DND-41 (cell line): ENCODE measurements at regions not wholly inside any gene's neighbourhood (a gene's known extent, or its start where the extent isn't known, plus 50 kb on each side); places are given as distances from the start of the nearest gene placed in this dataset.

Experiments used
- ATAC-seq: fragments of 200-7000 bp; cut with Tn5 transposase; 3 replicates; pipeline ENCODE4 v1.9.1; 2021; ENCODE audit warnings: low read depth; ENCODE audit not compliant: insufficient read depth
- DNase-seq: peaks from one replicate; pipeline ENCODE4 v3.0.0-alpha.2; 2020
- H2AFZ ChIP-seq: 2 replicates; pipeline ENCODE4 v1.6.0; 2012; ENCODE audit warnings: low read depth, low read length
- H3K27ac ChIP-seq: 2 replicates; pipeline ENCODE4 v1.5.1; 2012; ENCODE audit warnings: low read length, inconsistent platforms
- H3K27me3 ChIP-seq: fragments of 200-600 bp; sonication (generic); 2 replicates; pipeline ENCODE4 v1.6.0; 2012; ENCODE audit warnings: low read length, mild to moderate bottlenecking, inconsistent platforms; ENCODE audit not compliant: insufficient read depth, poor library complexity
- H3K36me3 ChIP-seq: 2 replicates; pipeline ENCODE4 v1.5.1; 2012; ENCODE audit warnings: low read length, inconsistent platforms; ENCODE audit not compliant: insufficient read depth
- H3K4me1 ChIP-seq: 2 replicates; pipeline ENCODE4 v1.5.1; 2012; ENCODE audit warnings: mild to moderate bottlenecking, low read length; ENCODE audit not compliant: insufficient read depth
- H3K4me2 ChIP-seq: 2 replicates; pipeline ENCODE4 v1.6.0; 2012; ENCODE audit warnings: mild to moderate bottlenecking, moderate library complexity, low read length, inconsistent platforms; ENCODE audit not compliant: insufficient read depth
- H3K4me3 ChIP-seq, 2 experiments: fragments of 200-600 bp in 1 of 2; shearing (Covaris generic) in 1 of 2; 2 replicates each; pipeline ENCODE4 v1.5.1; 2012 to 2016; ENCODE audit warnings: inconsistent platforms in 2 of 2, low read length in 2 of 2, mild to moderate bottlenecking in 2 of 2, low read depth in 1 of 2, moderate library complexity in 1 of 2
- H3K79me2 ChIP-seq: 2 replicates; pipeline ENCODE4 v1.6.0; 2012; ENCODE audit warnings: low read length, inconsistent platforms; ENCODE audit not compliant: insufficient read depth
- H3K9ac ChIP-seq: 2 replicates; pipeline ENCODE4 v1.6.0; 2012; ENCODE audit warnings: low read depth, mild to moderate bottlenecking, inconsistent platforms, low read length, moderate library complexity
- H3K9me3 ChIP-seq: 2 replicates; pipeline ENCODE4 v1.5.1; 2012; ENCODE audit warnings: low read length, moderate library complexity, mild to moderate bottlenecking, inconsistent platforms; ENCODE audit not compliant: insufficient read depth, severe bottlenecking
- H4K20me1 ChIP-seq: 2 replicates; pipeline ENCODE4 v1.6.0; 2012; ENCODE audit warnings: low read length; ENCODE audit not compliant: insufficient read depth
- CTCF ChIP-seq: IDR thresholded peaks from 2 replicates; pipeline ENCODE4 v1.5.1; 2012; ENCODE audit warnings: borderline replicate concordance, low read length, moderate library complexity, mild to moderate bottlenecking; ENCODE audit not compliant: poor library complexity, severe bottlenecking; ENCODE audit errors: extremely low read depth
- EZH2 ChIP-seq: IDR thresholded peaks from 3 replicates; pipeline ENCODE4 v1.6.1; 2012; ENCODE audit warnings: borderline replicate concordance, low read depth, mild to moderate bottlenecking, moderate library complexity, low read length, inconsistent platforms; ENCODE audit not compliant: severe bottlenecking

GRCh38 chr15:38994310-38994709, 429.7 kb upstream of the RASGRP1 start:
- no peak overlapping the region for H2AFZ ChIP-seq

GRCh38 chr15:38996111-38996631, 431.6 kb upstream of the RASGRP1 start:
- Histone ChIP-seq H2AFZ (no peak overlapping the region), H3K27me3 (peaks cover 5% of the 10 kb centered on the region), H3K4me3 (no peak overlapping the region), H3K9me3 (no peaks in the 10 kb centered on the region), H4K20me1 (no peaks in the 10 kb centered on the region), H3K4me2 (no peak overlapping the region), H3K79me2 (no peaks in the 10 kb centered on the region), H3K36me3 (no peaks in the 10 kb centered on the region), H3K9ac (no peak overlapping the region), H3K4me1 (no peaks in the 10 kb centered on the region), H3K27ac (no peak overlapping the region)
- no peak for DNase-seq
- TF ChIP-seq EZH2 (no peak), CTCF (no peak)
- no peak for ATAC-seq

More at GRCh38 chr15:38994310-38994709, 429.7 kb upstream of the RASGRP1 start:
- Histone ChIP-seq H3K27me3 (peaks cover 5% of the 10 kb centered on the region), H3K36me3 (no peaks in the 10 kb centered on the region), H3K79me2 (no peaks in the 10 kb centered on the region), H3K4me3 (no peak overlapping the region), H3K4me2 (no peak overlapping the region), H3K9ac (no peak overlapping the region), H4K20me1 (no peaks in the 10 kb centered on the region), H3K4me1 (no peaks in the 10 kb centered on the region), H3K9me3 (no peaks in the 10 kb centered on the region), H3K27ac (no peak overlapping the region)
- no peak for DNase-seq
- ATAC-seq: no peak
- TF ChIP-seq EZH2 (no peak), CTCF (no peak)

- no peaks in the 10 kb centered on the region for H3K36me3 ChIP-seq
- DNase-seq (no peak), ATAC-seq (no peak)
- no peaks in the 10 kb centered on the region for H3K79me2 ChIP-seq
- no peaks in the 10 kb centered on the region for H3K27me3 ChIP-seq
- no peaks in the 10 kb centered on the region for H4K20me1 ChIP-seq
- H3K9ac ChIP-seq: no peak overlapping the region
- no peak overlapping the region for H3K4me3 ChIP-seq
- H2AFZ ChIP-seq: no peak overlapping the region
- no peak overlapping the region for H3K27ac ChIP-seq
- TF ChIP-seq CTCF (no peak), EZH2 (no peak)
- no peaks in the 10 kb centered on the region for H3K9me3 ChIP-seq
- H3K4me2 ChIP-seq: no peak overlapping the region
- no peaks in the 10 kb centered on the region for H3K4me1 ChIP-seq
These were observed 433.2 kb upstream of the RASGRP1 start for GRCh38 chr15:38997841-38998240.
